ENCODE measurements at regions not wholly inside any gene's neighbourhood (a gene's known extent, or its start where the extent isn't known, plus 50 kb on each side); places are given as distances from the start of the nearest gene placed in this dataset.

GRCh38 chr17:83008186-83008510, 71.3 kb upstream of the METRNL start:
- H2AFZ ChIP-seq (ENCODE audit: low read depth, low read length) = no peak overlapping the region
- H3K4me3 ChIP-seq = no peak overlapping the region
- peaks cover 9% of the 10 kb centered on the region; the same call in 1 of the 2 replicates for H3K9me3 ChIP-seq (replicated peaks; ENCODE audit: control insufficient read depth, insufficient read depth, low read depth, low read length)
- no peak overlapping the region for H3K4me2 ChIP-seq (ENCODE audit: insufficient read depth, low read length)
- WGBS (ENCODE audit: insufficient coverage, low coverage, missing lambda C conversion rate) = 90% methylated on average over 9 of the region's 9 CpGs
- DNase-seq (ENCODE audit: extremely low read depth in 1 of 4, low spot score in 3 of 4) (no peak), ATAC-seq (no peak), FAIRE-seq (no peak)
- H3K36me3 ChIP-seq (ENCODE audit: control insufficient read depth, insufficient read depth, low read length) = peaks cover 10% of the 10 kb centered on the region; the same call in 1 of the 3 replicates
- no peak overlapping the region for H3K27ac ChIP-seq (ENCODE audit: extremely low read depth, low read depth, low read length)
- H3K9me1 ChIP-seq (ENCODE audit: control insufficient read depth, insufficient read depth, low read length) = no peaks in the 10 kb centered on the region
- ChIA-PET CTCF (ENCODE audit: low intra/inter-chr PET ratio) (no interaction called here), POLR2A (no interaction called here)
- intact Hi-C loops (cut with micrococcal nuclease) (no loop called here), in situ Hi-C loops (cut with MboI) (no loop called here)
- no peak for TF ChIP-seq NCOA1 (IDR thresholded peaks at IDR 0.05; ENCODE audit: low read depth)
- TF ChIP-seq, protein P1, sequence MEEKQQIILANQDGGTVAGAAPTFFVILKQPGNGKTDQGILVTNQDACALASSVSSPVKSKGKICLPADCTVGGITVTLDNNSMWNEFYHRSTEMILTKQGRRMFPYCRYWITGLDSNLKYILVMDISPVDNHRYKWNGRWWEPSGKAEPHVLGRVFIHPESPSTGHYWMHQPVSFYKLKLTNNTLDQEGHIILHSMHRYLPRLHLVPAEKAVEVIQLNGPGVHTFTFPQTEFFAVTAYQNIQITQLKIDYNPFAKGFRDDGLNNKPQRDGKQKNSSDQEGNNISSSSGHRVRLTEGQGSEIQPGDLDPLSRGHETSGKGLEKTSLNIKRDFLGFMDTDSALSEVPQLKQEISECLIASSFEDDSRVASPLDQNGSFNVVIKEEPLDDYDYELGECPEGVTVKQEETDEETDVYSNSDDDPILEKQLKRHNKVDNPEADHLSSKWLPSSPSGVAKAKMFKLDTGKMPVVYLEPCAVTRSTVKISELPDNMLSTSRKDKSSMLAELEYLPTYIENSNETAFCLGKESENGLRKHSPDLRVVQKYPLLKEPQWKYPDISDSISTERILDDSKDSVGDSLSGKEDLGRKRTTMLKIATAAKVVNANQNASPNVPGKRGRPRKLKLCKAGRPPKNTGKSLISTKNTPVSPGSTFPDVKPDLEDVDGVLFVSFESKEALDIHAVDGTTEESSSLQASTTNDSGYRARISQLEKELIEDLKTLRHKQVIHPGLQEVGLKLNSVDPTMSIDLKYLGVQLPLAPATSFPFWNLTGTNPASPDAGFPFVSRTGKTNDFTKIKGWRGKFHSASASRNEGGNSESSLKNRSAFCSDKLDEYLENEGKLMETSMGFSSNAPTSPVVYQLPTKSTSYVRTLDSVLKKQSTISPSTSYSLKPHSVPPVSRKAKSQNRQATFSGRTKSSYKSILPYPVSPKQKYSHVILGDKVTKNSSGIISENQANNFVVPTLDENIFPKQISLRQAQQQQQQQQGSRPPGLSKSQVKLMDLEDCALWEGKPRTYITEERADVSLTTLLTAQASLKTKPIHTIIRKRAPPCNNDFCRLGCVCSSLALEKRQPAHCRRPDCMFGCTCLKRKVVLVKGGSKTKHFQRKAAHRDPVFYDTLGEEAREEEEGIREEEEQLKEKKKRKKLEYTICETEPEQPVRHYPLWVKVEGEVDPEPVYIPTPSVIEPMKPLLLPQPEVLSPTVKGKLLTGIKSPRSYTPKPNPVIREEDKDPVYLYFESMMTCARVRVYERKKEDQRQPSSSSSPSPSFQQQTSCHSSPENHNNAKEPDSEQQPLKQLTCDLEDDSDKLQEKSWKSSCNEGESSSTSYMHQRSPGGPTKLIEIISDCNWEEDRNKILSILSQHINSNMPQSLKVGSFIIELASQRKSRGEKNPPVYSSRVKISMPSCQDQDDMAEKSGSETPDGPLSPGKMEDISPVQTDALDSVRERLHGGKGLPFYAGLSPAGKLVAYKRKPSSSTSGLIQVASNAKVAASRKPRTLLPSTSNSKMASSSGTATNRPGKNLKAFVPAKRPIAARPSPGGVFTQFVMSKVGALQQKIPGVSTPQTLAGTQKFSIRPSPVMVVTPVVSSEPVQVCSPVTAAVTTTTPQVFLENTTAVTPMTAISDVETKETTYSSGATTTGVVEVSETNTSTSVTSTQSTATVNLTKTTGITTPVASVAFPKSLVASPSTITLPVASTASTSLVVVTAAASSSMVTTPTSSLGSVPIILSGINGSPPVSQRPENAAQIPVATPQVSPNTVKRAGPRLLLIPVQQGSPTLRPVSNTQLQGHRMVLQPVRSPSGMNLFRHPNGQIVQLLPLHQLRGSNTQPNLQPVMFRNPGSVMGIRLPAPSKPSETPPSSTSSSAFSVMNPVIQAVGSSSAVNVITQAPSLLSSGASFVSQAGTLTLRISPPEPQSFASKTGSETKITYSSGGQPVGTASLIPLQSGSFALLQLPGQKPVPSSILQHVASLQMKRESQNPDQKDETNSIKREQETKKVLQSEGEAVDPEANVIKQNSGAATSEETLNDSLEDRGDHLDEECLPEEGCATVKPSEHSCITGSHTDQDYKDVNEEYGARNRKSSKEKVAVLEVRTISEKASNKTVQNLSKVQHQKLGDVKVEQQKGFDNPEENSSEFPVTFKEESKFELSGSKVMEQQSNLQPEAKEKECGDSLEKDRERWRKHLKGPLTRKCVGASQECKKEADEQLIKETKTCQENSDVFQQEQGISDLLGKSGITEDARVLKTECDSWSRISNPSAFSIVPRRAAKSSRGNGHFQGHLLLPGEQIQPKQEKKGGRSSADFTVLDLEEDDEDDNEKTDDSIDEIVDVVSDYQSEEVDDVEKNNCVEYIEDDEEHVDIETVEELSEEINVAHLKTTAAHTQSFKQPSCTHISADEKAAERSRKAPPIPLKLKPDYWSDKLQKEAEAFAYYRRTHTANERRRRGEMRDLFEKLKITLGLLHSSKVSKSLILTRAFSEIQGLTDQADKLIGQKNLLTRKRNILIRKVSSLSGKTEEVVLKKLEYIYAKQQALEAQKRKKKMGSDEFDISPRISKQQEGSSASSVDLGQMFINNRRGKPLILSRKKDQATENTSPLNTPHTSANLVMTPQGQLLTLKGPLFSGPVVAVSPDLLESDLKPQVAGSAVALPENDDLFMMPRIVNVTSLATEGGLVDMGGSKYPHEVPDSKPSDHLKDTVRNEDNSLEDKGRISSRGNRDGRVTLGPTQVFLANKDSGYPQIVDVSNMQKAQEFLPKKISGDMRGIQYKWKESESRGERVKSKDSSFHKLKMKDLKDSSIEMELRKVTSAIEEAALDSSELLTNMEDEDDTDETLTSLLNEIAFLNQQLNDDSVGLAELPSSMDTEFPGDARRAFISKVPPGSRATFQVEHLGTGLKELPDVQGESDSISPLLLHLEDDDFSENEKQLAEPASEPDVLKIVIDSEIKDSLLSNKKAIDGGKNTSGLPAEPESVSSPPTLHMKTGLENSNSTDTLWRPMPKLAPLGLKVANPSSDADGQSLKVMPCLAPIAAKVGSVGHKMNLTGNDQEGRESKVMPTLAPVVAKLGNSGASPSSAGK (IDR thresholded peaks at IDR 0.05) = no peak
- H4K20me1 ChIP-seq (replicated peaks; ENCODE audit: control insufficient read depth, insufficient read depth, low read length) = no peaks in the 10 kb centered on the region
- no TSS peak for BruUV-seq (replicated peaks)
- H3K27me3 ChIP-seq (ENCODE audit: control insufficient read depth in 2 of 2, insufficient read depth in 2 of 2, low read length in 2 of 2) = no peaks in the 10 kb centered on the region
- H3K79me2 ChIP-seq (ENCODE audit: control insufficient read depth, insufficient read depth, low read length) = no peaks in the 10 kb centered on the region
- peaks cover 0 to 9% of the 10 kb centered on the region in 2 experiments; a peak in 1 of 5 replicates for H3K4me1 ChIP-seq (replicated peaks in 1 of 2; ENCODE audit: control insufficient read depth in 2 of 2, insufficient read depth in 2 of 2, low read length in 2 of 2)
- no peak overlapping the region for H3K9ac ChIP-seq (ENCODE audit: insufficient read depth in 1 of 2, low read depth in 2 of 2, low read length in 2 of 2)

Measured in K562 (cell line).